Fibroblast of skin of left biceps (primary cell): ENCODE measurements at regions not wholly inside any gene's neighbourhood (a gene's known extent, or its start where the extent isn't known, plus 50 kb on each side); places are given as distances from the start of the nearest gene placed in this dataset.
"Not testable (repeated sequence)": the region's sequence is repeated elsewhere in the genome, so short reads cannot be mapped to it uniquely, and the experiment has no call there.

Experiments
- DNase-seq, 2 experiments: peaks; one replicate each; pipeline ENCODE4 v3.0.0-alpha.2; 2013; ENCODE audit warnings: low read depth in 2 of 2

- no peak for DNase-seq
Measured at GRCh38 chr6:4264601-4265000, 129.2 kb upstream of the ECI2 start.

GRCh38 chr6:4264081-4264480 is 128.7 kb upstream of the ECI2 start:
- DNase-seq = no peak

GRCh38 chr6:4262526-4262925 is 127.2 kb upstream of the ECI2 start:
- no peak for DNase-seq

- DNase-seq = no peak
Measured at GRCh38 chr6:4259391-4259790, 124.0 kb upstream of the ECI2 start.

GRCh38 chr6:4258733-4259132 is 123.4 kb upstream of the ECI2 start:
- DNase-seq = no peak

GRCh38 chr6:4256969-4257368 is 121.6 kb upstream of the ECI2 start:
- DNase-seq = no peak

GRCh38 chr6:4253604-4254231 is 118.3 kb upstream of the ECI2 start:
- peak; percentile 52 to 56 for DNase-seq

- not testable (repeated sequence) for DNase-seq
Measured at GRCh38 chr6:4252445-4252844, 117.1 kb upstream of the ECI2 start.

- no peak for DNase-seq
Measured at GRCh38 chr6:4250645-4251044, 115.3 kb upstream of the ECI2 start.

GRCh38 chr6:4243832-4244231 is 108.5 kb upstream of the ECI2 start:
- not testable (repeated sequence) for DNase-seq

GRCh38 chr6:4243237-4243636 is 107.9 kb upstream of the ECI2 start:
- DNase-seq = no peak

- no peak for DNase-seq
Measured at GRCh38 chr6:4242601-4243000, 107.2 kb upstream of the ECI2 start.

- no peak for DNase-seq
Measured at GRCh38 chr6:4240148-4240547, 104.8 kb upstream of the ECI2 start.

GRCh38 chr6:4225161-4225872 is 89.9 kb upstream of the ECI2 start:
- DNase-seq = no peak

GRCh38 chr6:4224067-4224978 is 88.9 kb upstream of the ECI2 start:
- no peak for DNase-seq

- DNase-seq = no peak
Measured at GRCh38 chr6:4220558-4220957, 85.2 kb upstream of the ECI2 start.

- not testable (repeated sequence) for DNase-seq
Measured at GRCh38 chr6:4218619-4219317, 83.4 kb upstream of the ECI2 start.

GRCh38 chr6:4212588-4212987 is 77.2 kb upstream of the ECI2 start:
- no peak for DNase-seq

GRCh38 chr6:4210629-4211419 is 75.4 kb upstream of the ECI2 start:
- no peak for DNase-seq

- DNase-seq = no peak
Measured at GRCh38 chr6:4209196-4209595, 73.8 kb upstream of the ECI2 start.

GRCh38 chr6:4208158-4208557 is 72.8 kb upstream of the ECI2 start:
- no peak for DNase-seq
